ENCODE measurements at regions not wholly inside any gene's neighbourhood (a gene's known extent, or its start where the extent isn't known, plus 50 kb on each side); places are given as distances from the start of the nearest gene placed in this dataset.

- Histone ChIP-seq H3K9ac (replicated peaks in 1 of 4; ENCODE audit: extremely low read depth in 1 of 4, low read depth in 3 of 4, low read length in 3 of 4) (no peak overlapping the region), H2BK12ac (ENCODE audit: low read depth, low read length) (no peak overlapping the region), H2BK5ac (ENCODE audit: low read depth, low read length) (no peak overlapping the region), H2BK15ac (ENCODE audit: low read length) (no peak overlapping the region), H3K79me1 (ENCODE audit: low read depth, low read length) (no peaks in the 10 kb centered on the region), H2BK120ac (replicated peaks; ENCODE audit: low read depth, low read length) (no peak overlapping the region), H3K36me3 (ENCODE audit: control insufficient read depth in 2 of 4, insufficient read depth in 4 of 4, low read length in 3 of 4) (no peaks in the 10 kb centered on the region), H3K4me2 (ENCODE audit: insufficient read depth in 1 of 2, low read depth in 2 of 2, low read length in 2 of 2) (no peak overlapping the region), H3K4me3 (ENCODE audit: extremely low read depth in 1 of 4, insufficient read depth in 2 of 4, low read depth in 3 of 4, low read length in 4 of 4) (no peak overlapping the region), H2BK20ac (ENCODE audit: low read length) (no peak overlapping the region), H3K23ac (ENCODE audit: insufficient read length) (no peak overlapping the region), H3K4ac (replicated peaks; ENCODE audit: insufficient read length, low read depth, low read length) (no peak overlapping the region), H4K91ac (replicated peaks; ENCODE audit: insufficient read length, low read length) (no peak overlapping the region), H2AK5ac (ENCODE audit: low read depth, low read length) (no peak overlapping the region), H4K8ac (ENCODE audit: extremely low read depth, insufficient read depth, low read length) (no peak overlapping the region), H3K9me3 (ENCODE audit: insufficient read depth in 2 of 2, low read depth in 1 of 2, low read length in 1 of 2) (no peaks in the 10 kb centered on the region), H4K20me1 (replicated peaks in 1 of 2; ENCODE audit: control insufficient read depth in 1 of 2, insufficient read depth in 2 of 2, low read length in 2 of 2) (no peaks in the 10 kb centered on the region), H3K27me3 (replicated peaks in 1 of 4; ENCODE audit: control insufficient read depth in 3 of 4, extremely low read depth in 1 of 4, insufficient read depth in 3 of 4, low read length in 3 of 4) (no peaks in the 10 kb centered on the region), H3K18ac (ENCODE audit: extremely low read depth, low read length) (no peak overlapping the region), H3K56ac (replicated peaks; ENCODE audit: insufficient read length, low read depth, low read length) (no peak overlapping the region), H4K5ac (ENCODE audit: insufficient read length, low read depth, low read length) (no peak overlapping the region), H3K79me2 (ENCODE audit: control insufficient read depth in 1 of 2, insufficient read depth in 2 of 2, low read length in 2 of 2) (no peaks in the 10 kb centered on the region), H3K27ac (ENCODE audit: low read depth, low read length) (no peak overlapping the region), H3K14ac (ENCODE audit: insufficient read length) (no peak overlapping the region), H3K23me2 (ENCODE audit: low read depth, low read length) (no peaks in the 10 kb centered on the region), H3K4me1 (replicated peaks in 1 of 4; ENCODE audit: control insufficient read depth in 3 of 4, insufficient read depth in 4 of 4, low read length in 3 of 4) (no peaks in the 10 kb centered on the region), H2AFZ (ENCODE audit: low read length) (no peak overlapping the region)
- POLR2A ChIA-PET (ENCODE audit: partially characterized antibody): no interaction called here
- no peak for DNase-seq (ENCODE audit: low read depth in 1 of 2, low spot score in 2 of 2)
- FAIRE-seq: no peak
- CTCF ChIA-PET (ENCODE audit: partially characterized antibody): no interaction called here
- WGBS, 2 experiments (ENCODE audit: extremely low coverage in 1 of 2, insufficient coverage in 1 of 2, insufficient read length in 1 of 2, insufficient replicate concordance in 2 of 2, low coverage in 1 of 2, low lambda C conversion rate in 2 of 2, missing lambda C conversion rate in 1 of 2): 100% methylated on average over 1 of the region's 1 CpG; no CpG with 5 or more reads in 1 of the 2 experiments
- no peak for TF ChIP-seq JUND (IDR thresholded peaks at IDR 0.05; ENCODE audit: low read length)
- TF ChIP-seq SUZ12 (IDR thresholded peaks at IDR 0.05; ENCODE audit: low read length): no peak
- TF ChIP-seq SIRT6 (IDR thresholded peaks at IDR 0.05; ENCODE audit: low read length): no peak
- no peak for TF ChIP-seq NANOG (IDR thresholded peaks at IDR 0.05; ENCODE audit: insufficient read depth, low read depth, low read length, poor library complexity, severe bottlenecking)
- no peak for TF ChIP-seq ZNF274 (IDR thresholded peaks at IDR 0.05; ENCODE audit: borderline replicate concordance, extremely low read depth, low read length)
Measured at GRCh38 chrX:117215683-117216082, 752.9 kb upstream of the CT83 start.

Data from H1 (cell line).